ENCODE measurements at regions not wholly inside any gene's neighbourhood (a gene's known extent, or its start where the extent isn't known, plus 50 kb on each side); places are given as distances from the start of the nearest gene placed in this dataset.

- H3K27ac ChIP-seq (replicated peaks): no peak overlapping the region
- TF ChIP-seq SPI1 (IDR thresholded peaks at IDR 0.05; ENCODE audit: borderline replicate concordance, low read depth) (no peak), GABPA (IDR thresholded peaks at IDR 0.05; ENCODE audit: low read depth) (no peak), CTCF (IDR thresholded peaks at IDR 0.05; ENCODE audit: insufficient read depth, low read length) (no peak), REST (IDR thresholded peaks at IDR 0.05; ENCODE audit: insufficient replicate concordance, low read depth) (no peak), POLR2AphosphoS5 (IDR thresholded peaks at IDR 0.05; ENCODE audit: low read depth) (no peak)
- DNase-seq (ENCODE audit: low read depth in 1 of 2, low spot score in 1 of 2): peak; percentile 15 to 27
- no peak overlapping the region for H3K4me3 ChIP-seq (replicated peaks; ENCODE audit: insufficient read depth, low read length)
- H3K27me3 ChIP-seq (ENCODE audit: insufficient read depth, poor library complexity, severe bottlenecking): no peaks in the 10 kb centered on the region
Observed at GRCh38 chr18:10140461-10141282, 226.9 kb downstream of the VAPA start.

- H3K27me3 ChIP-seq (ENCODE audit: insufficient read depth, poor library complexity, severe bottlenecking): no peaks in the 10 kb centered on the region
- no peak overlapping the region for H3K4me3 ChIP-seq (replicated peaks; ENCODE audit: insufficient read depth, low read length)
- H3K27ac ChIP-seq (replicated peaks): no peak overlapping the region
- no peak for TF ChIP-seq CTCF (IDR thresholded peaks at IDR 0.05; ENCODE audit: insufficient read depth, low read length)
- TF ChIP-seq SPI1 (IDR thresholded peaks at IDR 0.05; ENCODE audit: borderline replicate concordance, low read depth): no peak
- no peak for TF ChIP-seq POLR2AphosphoS5 (IDR thresholded peaks at IDR 0.05; ENCODE audit: low read depth)
- TF ChIP-seq GABPA (IDR thresholded peaks at IDR 0.05; ENCODE audit: low read depth): no peak
- no peak for TF ChIP-seq REST (IDR thresholded peaks at IDR 0.05; ENCODE audit: insufficient replicate concordance, low read depth)
- DNase-seq (ENCODE audit: low read depth in 1 of 2, low spot score in 1 of 2): no peak
Observed at GRCh38 chr18:10141559-10141958, 227.7 kb downstream of the VAPA start.

GRCh38 chr18:10142056-10142455, 228.2 kb downstream of the VAPA start:
- no peak overlapping the region for H3K27ac ChIP-seq (replicated peaks)
- no peaks in the 10 kb centered on the region for H3K27me3 ChIP-seq (ENCODE audit: insufficient read depth, poor library complexity, severe bottlenecking)
- TF ChIP-seq GABPA (IDR thresholded peaks at IDR 0.05; ENCODE audit: low read depth) (no peak), POLR2AphosphoS5 (IDR thresholded peaks at IDR 0.05; ENCODE audit: low read depth) (no peak), SPI1 (IDR thresholded peaks at IDR 0.05; ENCODE audit: borderline replicate concordance, low read depth) (no peak), REST (IDR thresholded peaks at IDR 0.05; ENCODE audit: insufficient replicate concordance, low read depth) (no peak), CTCF (IDR thresholded peaks at IDR 0.05; ENCODE audit: insufficient read depth, low read length) (no peak)
- no peak overlapping the region for H3K4me3 ChIP-seq (replicated peaks; ENCODE audit: insufficient read depth, low read length)
- DNase-seq (ENCODE audit: low read depth in 1 of 2, low spot score in 1 of 2): no peak

Measured in HL-60 (cell line).